ENCODE measurements at regions not wholly inside any gene's neighbourhood (a gene's known extent, or its start where the extent isn't known, plus 50 kb on each side); places are given as distances from the start of the nearest gene placed in this dataset.
"Not testable (repeated sequence)": the region's sequence is repeated elsewhere in the genome, so short reads cannot be mapped to it uniquely, and the experiment has no call there.

GRCh38 chr1:184820218-184820750, 65.6 kb upstream of the EDEM3 start:
- no peak for DNase-seq (ENCODE audit: low read depth in 2 of 2)

- DNase-seq (ENCODE audit: low read depth in 2 of 2): no peak
Observed at GRCh38 chr1:184818646-184819045, 64.0 kb upstream of the EDEM3 start.

- not testable (repeated sequence) for DNase-seq (ENCODE audit: low read depth in 2 of 2)
Observed at GRCh38 chr1:184817003-184817402, 62.3 kb upstream of the EDEM3 start.

- no peak for DNase-seq (ENCODE audit: low read depth in 2 of 2)
Observed at GRCh38 chr1:184813528-184814089, 59.0 kb upstream of the EDEM3 start.

GRCh38 chr1:184811439-184812111, 56.9 kb upstream of the EDEM3 start:
- no peak for DNase-seq (ENCODE audit: low read depth in 2 of 2)

GRCh38 chr1:184810735-184811343, 56.2 kb upstream of the EDEM3 start:
- DNase-seq (ENCODE audit: low read depth in 2 of 2): no peak

- DNase-seq (ENCODE audit: low read depth in 2 of 2): no peak
Observed at GRCh38 chr1:184806296-184806721, 51.7 kb upstream of the EDEM3 start.

GRCh38 chr1:184805667-184806295, 51.1 kb upstream of the EDEM3 start:
- DNase-seq (ENCODE audit: low read depth in 2 of 2): peak; percentile 75 to 78
